ENCODE measurements at regions not wholly inside any gene's neighbourhood (a gene's known extent, or its start where the extent isn't known, plus 50 kb on each side); places are given as distances from the start of the nearest gene placed in this dataset.

DNA sequence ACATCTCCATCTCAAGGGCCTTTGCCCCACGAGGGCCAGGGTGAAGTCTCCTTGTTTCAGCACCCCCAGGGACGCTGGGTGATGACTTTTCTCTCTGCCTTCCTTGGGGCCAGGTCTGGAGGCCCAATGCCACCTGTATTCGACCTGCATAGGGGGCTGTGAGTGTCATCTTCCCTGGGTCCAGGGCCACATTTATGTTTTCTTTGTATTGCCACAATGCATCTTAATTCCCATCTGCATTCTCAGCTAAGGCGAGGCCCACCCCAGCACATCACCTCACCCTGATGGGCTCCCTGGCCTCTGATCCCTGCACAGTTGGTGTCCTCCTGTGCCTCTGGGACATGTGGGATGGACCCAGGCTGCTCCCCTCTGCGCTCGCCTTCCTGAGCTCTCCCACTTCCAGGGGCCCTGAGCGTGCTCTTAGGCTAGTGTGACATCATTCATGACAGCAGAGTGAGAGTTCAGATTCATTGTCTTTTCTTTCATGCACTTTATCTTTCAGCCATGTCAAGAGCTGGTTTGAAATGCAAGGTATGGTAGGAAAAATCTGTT, 122.0 kb upstream of the COPS8 start:
- BruUV-seq (replicated peaks): no TSS peak
- Mint-ChIP-seq H3K4me3 (ENCODE audit: unreplicated experiment) (no peak overlapping the region), H3K4me1 (ENCODE audit: insufficient read depth, unreplicated experiment) (peaks cover 15% of the 10 kb centered on the region), H3K27me3 (ENCODE audit: insufficient read depth, unreplicated experiment) (no peaks in the 10 kb centered on the region), H3K27ac (ENCODE audit: low read depth, unreplicated experiment) (no peak overlapping the region), H3K36me3 (ENCODE audit: insufficient read depth, unreplicated experiment) (peaks cover 6% of the 10 kb centered on the region), H3K9me3 (ENCODE audit: unreplicated experiment) (no peaks in the 10 kb centered on the region)
- intact Hi-C loops (cut with micrococcal nuclease): no loop called here
- POLR2A ChIA-PET: no interaction called here
- CTCF ChIA-PET: no interaction called here
- DNase-seq (ENCODE audit: unreplicated experiment): no peak
- TF ChIP-seq, protein P1, sequence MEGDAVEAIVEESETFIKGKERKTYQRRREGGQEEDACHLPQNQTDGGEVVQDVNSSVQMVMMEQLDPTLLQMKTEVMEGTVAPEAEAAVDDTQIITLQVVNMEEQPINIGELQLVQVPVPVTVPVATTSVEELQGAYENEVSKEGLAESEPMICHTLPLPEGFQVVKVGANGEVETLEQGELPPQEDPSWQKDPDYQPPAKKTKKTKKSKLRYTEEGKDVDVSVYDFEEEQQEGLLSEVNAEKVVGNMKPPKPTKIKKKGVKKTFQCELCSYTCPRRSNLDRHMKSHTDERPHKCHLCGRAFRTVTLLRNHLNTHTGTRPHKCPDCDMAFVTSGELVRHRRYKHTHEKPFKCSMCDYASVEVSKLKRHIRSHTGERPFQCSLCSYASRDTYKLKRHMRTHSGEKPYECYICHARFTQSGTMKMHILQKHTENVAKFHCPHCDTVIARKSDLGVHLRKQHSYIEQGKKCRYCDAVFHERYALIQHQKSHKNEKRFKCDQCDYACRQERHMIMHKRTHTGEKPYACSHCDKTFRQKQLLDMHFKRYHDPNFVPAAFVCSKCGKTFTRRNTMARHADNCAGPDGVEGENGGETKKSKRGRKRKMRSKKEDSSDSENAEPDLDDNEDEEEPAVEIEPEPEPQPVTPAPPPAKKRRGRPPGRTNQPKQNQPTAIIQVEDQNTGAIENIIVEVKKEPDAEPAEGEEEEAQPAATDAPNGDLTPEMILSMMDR (IDR thresholded peaks at IDR 0.05; ENCODE audit: unreplicated experiment): no peak

DNA sequence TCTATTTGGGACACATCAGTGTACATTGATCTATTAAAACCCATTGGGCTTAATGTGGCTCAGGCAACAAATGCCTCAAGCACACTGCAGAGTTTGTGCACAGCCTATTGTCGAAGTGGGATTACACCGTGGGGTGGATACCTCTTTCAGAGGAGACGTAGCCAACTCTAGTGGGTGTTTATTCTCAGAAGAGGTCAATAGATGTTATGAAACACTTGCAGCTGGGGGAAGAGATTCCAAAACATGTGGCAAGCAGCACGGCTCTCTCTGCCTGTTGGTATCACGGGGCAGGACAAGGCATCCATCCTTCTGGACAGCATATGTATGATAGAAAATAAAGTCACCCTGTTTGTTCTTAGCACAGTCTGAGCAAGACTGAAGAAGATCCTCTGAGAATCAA, 121.4 kb upstream of the COPS8 start:
- no TSS peak for BruUV-seq (replicated peaks)
- Mint-ChIP-seq H3K36me3 (ENCODE audit: insufficient read depth, unreplicated experiment) (peaks cover 6% of the 10 kb centered on the region), H3K27ac (ENCODE audit: low read depth, unreplicated experiment) (no peak overlapping the region), H3K4me3 (ENCODE audit: unreplicated experiment) (no peak overlapping the region), H3K27me3 (ENCODE audit: insufficient read depth, unreplicated experiment) (no peaks in the 10 kb centered on the region), H3K9me3 (ENCODE audit: unreplicated experiment) (no peaks in the 10 kb centered on the region), H3K4me1 (ENCODE audit: insufficient read depth, unreplicated experiment) (peaks cover 15% of the 10 kb centered on the region)
- ChIA-PET CTCF (no interaction called here), POLR2A (no interaction called here)
- intact Hi-C loops (cut with micrococcal nuclease): no loop called here
- DNase-seq (ENCODE audit: unreplicated experiment): no peak
- TF ChIP-seq, protein P1 (IDR thresholded peaks at IDR 0.05; ENCODE audit: unreplicated experiment): no peak

DNA sequence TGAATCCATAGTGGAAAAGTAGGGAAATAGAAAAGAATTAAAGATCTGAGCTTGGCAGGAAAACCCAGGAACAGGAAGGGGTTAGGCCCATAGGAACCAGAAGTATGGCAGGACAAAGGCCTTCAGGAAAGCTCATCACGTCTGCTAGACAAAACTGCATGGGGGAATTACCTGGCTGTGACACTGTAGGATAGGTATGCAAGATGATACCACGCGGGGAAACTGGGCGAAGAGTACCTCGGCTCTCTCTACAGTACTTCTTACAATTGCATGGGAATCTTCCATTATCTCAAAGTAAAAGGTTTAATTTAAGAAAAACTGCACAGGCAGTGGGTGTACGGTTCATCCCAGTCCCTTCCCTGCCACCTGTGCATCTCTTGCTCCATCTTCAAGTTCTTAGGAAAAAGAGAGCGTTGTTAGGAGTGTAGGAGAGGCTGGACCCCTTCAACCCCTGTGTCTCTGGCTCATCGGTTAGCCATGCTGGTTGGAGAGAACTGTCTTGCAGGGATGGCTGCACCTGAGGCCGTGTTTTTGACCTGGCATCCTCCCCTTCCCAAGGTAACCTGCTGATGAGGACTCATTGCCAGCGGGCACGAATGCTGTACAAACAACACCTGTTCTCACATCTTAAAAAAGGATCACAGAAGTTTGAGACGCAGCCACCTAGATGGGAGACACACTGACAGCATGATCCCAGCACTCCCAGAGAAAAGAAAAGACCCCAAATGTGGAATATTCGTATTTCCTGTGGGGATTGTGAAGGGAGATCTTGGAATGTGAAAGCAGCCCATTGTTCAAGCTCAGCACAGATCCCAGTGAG, 120.5 kb upstream of the COPS8 start:
- Mint-ChIP-seq H3K36me3 (ENCODE audit: insufficient read depth, unreplicated experiment) (peaks cover 6% of the 10 kb centered on the region), H3K4me1 (ENCODE audit: insufficient read depth, unreplicated experiment) (peaks cover 6% of the 10 kb centered on the region), H3K27ac (ENCODE audit: low read depth, unreplicated experiment) (no peak overlapping the region), H3K27me3 (ENCODE audit: insufficient read depth, unreplicated experiment) (no peaks in the 10 kb centered on the region), H3K4me3 (ENCODE audit: unreplicated experiment) (no peak overlapping the region), H3K9me3 (ENCODE audit: unreplicated experiment) (no peaks in the 10 kb centered on the region)
- no TSS peak for BruUV-seq (replicated peaks)
- ChIA-PET POLR2A (interaction anchor here (0.7 kb wide), 1 partner anchor 120 kb away, joined by 3 read pairs; the partner anchor contains the start of gene COPS8), CTCF (no interaction called here)
- TF ChIP-seq, protein P1 (IDR thresholded peaks at IDR 0.05; ENCODE audit: unreplicated experiment): no peak
- no peak for DNase-seq (ENCODE audit: unreplicated experiment)
- intact Hi-C loops (cut with micrococcal nuclease): no loop called here

DNA sequence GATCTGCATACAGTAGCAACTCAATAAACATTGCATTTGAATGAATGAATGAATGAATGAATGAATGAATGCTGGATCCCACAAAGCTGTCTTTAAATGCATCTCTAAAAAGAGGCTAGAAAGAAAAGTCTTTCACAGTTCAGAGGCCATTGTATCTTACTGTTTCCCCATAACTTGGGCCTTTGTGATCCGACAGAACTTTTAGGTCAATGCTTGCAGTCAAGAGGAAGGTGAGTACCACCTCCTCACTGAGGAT, 119.9 kb upstream of the COPS8 start:
- BruUV-seq (replicated peaks): no TSS peak
- CTCF ChIA-PET: no interaction called here
- H3K27ac Mint-ChIP-seq (ENCODE audit: low read depth, unreplicated experiment): no peak overlapping the region
- DNase-seq (ENCODE audit: unreplicated experiment): no peak
- H3K4me3 Mint-ChIP-seq (ENCODE audit: unreplicated experiment): no peak overlapping the region
- peaks cover 6% of the 10 kb centered on the region for H3K36me3 Mint-ChIP-seq (ENCODE audit: insufficient read depth, unreplicated experiment)
- POLR2A ChIA-PET: no interaction called here
- peaks cover 6% of the 10 kb centered on the region for H3K4me1 Mint-ChIP-seq (ENCODE audit: insufficient read depth, unreplicated experiment)
- intact Hi-C loops (cut with micrococcal nuclease): no loop called here
- no peaks in the 10 kb centered on the region for H3K9me3 Mint-ChIP-seq (ENCODE audit: unreplicated experiment)
- TF ChIP-seq, protein P1 (IDR thresholded peaks at IDR 0.05; ENCODE audit: unreplicated experiment): no peak
- no peaks in the 10 kb centered on the region for H3K27me3 Mint-ChIP-seq (ENCODE audit: insufficient read depth, unreplicated experiment)

Data from MCF 10A (cell line).